DND-41 (cell line): ENCODE measurements at regions not wholly inside any gene's neighbourhood (a gene's known extent, or its start where the extent isn't known, plus 50 kb on each side); places are given as distances from the start of the nearest gene placed in this dataset.

Source experiments
- ATAC-seq: fragments of 200-7000 bp; cut with Tn5 transposase; 3 replicates; pipeline ENCODE4 v1.9.1; 2021; ENCODE audit warnings: low read depth; ENCODE audit not compliant: insufficient read depth
- DNase-seq: peaks from one replicate; pipeline ENCODE4 v3.0.0-alpha.2; 2020
- H2AFZ ChIP-seq: 2 replicates; pipeline ENCODE4 v1.6.0; 2012; ENCODE audit warnings: low read depth, low read length
- H3K27ac ChIP-seq: 2 replicates; pipeline ENCODE4 v1.5.1; 2012; ENCODE audit warnings: low read length, inconsistent platforms
- H3K27me3 ChIP-seq: fragments of 200-600 bp; sonication (generic); 2 replicates; pipeline ENCODE4 v1.6.0; 2012; ENCODE audit warnings: low read length, mild to moderate bottlenecking, inconsistent platforms; ENCODE audit not compliant: insufficient read depth, poor library complexity
- H3K36me3 ChIP-seq: 2 replicates; pipeline ENCODE4 v1.5.1; 2012; ENCODE audit warnings: low read length, inconsistent platforms; ENCODE audit not compliant: insufficient read depth
- H3K4me1 ChIP-seq: 2 replicates; pipeline ENCODE4 v1.5.1; 2012; ENCODE audit warnings: mild to moderate bottlenecking, low read length; ENCODE audit not compliant: insufficient read depth
- H3K4me2 ChIP-seq: 2 replicates; pipeline ENCODE4 v1.6.0; 2012; ENCODE audit warnings: mild to moderate bottlenecking, moderate library complexity, low read length, inconsistent platforms; ENCODE audit not compliant: insufficient read depth
- H3K4me3 ChIP-seq, 2 experiments: fragments of 200-600 bp in 1 of 2; shearing (Covaris generic) in 1 of 2; 2 replicates each; pipeline ENCODE4 v1.5.1; 2012 to 2016; ENCODE audit warnings: inconsistent platforms in 2 of 2, low read length in 2 of 2, mild to moderate bottlenecking in 2 of 2, low read depth in 1 of 2, moderate library complexity in 1 of 2
- H3K79me2 ChIP-seq: 2 replicates; pipeline ENCODE4 v1.6.0; 2012; ENCODE audit warnings: low read length, inconsistent platforms; ENCODE audit not compliant: insufficient read depth
- H3K9ac ChIP-seq: 2 replicates; pipeline ENCODE4 v1.6.0; 2012; ENCODE audit warnings: low read depth, mild to moderate bottlenecking, inconsistent platforms, low read length, moderate library complexity
- H3K9me3 ChIP-seq: 2 replicates; pipeline ENCODE4 v1.5.1; 2012; ENCODE audit warnings: low read length, moderate library complexity, mild to moderate bottlenecking, inconsistent platforms; ENCODE audit not compliant: insufficient read depth, severe bottlenecking
- H4K20me1 ChIP-seq: 2 replicates; pipeline ENCODE4 v1.6.0; 2012; ENCODE audit warnings: low read length; ENCODE audit not compliant: insufficient read depth
- EZH2 ChIP-seq: IDR thresholded peaks from 3 replicates; pipeline ENCODE4 v1.6.1; 2012; ENCODE audit warnings: borderline replicate concordance, low read depth, mild to moderate bottlenecking, moderate library complexity, low read length, inconsistent platforms; ENCODE audit not compliant: severe bottlenecking
- TF ChIP-seq, protein P1 (sequence below): IDR thresholded peaks from 2 replicates; pipeline ENCODE4 v1.5.1; 2012; ENCODE audit warnings: borderline replicate concordance, low read length, moderate library complexity, mild to moderate bottlenecking; ENCODE audit not compliant: poor library complexity, severe bottlenecking; ENCODE audit errors: extremely low read depth

DNA sequence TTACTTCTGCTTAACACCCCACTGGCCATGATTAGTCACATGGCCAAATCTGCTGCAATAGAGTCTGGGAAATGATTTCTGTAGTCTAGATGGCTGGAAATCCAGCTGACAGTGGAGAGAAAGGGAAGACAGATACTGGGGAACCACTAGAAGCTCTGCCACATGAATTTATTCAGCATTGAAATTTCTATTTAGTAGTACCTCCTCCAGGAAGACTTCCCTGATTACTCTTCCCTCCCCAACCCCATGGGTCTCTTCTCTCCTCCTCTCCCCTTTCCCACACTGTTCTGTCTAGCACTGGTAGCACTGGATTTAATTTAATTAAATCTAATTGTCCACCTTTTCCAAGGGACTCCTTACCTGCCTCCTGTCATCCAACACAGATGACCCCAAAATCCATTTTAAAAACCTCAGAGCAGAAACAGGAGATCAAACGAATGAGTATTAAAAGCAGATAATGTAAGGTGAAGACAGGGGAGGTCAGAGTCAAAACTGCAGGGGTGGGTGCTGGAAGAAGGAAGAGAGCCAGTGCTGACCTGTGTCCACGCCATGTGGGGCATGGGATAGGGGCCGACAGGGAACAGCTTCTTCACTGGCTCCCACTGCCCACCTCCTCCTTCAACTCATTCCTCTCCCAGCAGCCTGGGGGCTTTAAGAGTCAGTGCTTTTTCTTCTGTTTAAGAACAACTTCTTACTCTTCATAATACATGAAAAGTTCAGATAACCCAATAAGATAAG lies 169.2 kb upstream of the HS6ST1 start:
- no peaks in the 10 kb centered on the region for H3K9me3 ChIP-seq
- H4K20me1 ChIP-seq, result no peaks in the 10 kb centered on the region
- peaks cover 31% of the 10 kb centered on the region for H3K4me1 ChIP-seq
- no peaks in the 10 kb centered on the region for H3K27me3 ChIP-seq
- no peak for TF ChIP-seq EZH2
- TF ChIP-seq, protein P1, sequence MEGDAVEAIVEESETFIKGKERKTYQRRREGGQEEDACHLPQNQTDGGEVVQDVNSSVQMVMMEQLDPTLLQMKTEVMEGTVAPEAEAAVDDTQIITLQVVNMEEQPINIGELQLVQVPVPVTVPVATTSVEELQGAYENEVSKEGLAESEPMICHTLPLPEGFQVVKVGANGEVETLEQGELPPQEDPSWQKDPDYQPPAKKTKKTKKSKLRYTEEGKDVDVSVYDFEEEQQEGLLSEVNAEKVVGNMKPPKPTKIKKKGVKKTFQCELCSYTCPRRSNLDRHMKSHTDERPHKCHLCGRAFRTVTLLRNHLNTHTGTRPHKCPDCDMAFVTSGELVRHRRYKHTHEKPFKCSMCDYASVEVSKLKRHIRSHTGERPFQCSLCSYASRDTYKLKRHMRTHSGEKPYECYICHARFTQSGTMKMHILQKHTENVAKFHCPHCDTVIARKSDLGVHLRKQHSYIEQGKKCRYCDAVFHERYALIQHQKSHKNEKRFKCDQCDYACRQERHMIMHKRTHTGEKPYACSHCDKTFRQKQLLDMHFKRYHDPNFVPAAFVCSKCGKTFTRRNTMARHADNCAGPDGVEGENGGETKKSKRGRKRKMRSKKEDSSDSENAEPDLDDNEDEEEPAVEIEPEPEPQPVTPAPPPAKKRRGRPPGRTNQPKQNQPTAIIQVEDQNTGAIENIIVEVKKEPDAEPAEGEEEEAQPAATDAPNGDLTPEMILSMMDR, result no peak
- DNase-seq, result no peak
- H3K27ac ChIP-seq, result no peak overlapping the region
- no peaks in the 10 kb centered on the region for H3K79me2 ChIP-seq
- H3K4me3 ChIP-seq, result no peak overlapping the region
- no peaks in the 10 kb centered on the region for H3K36me3 ChIP-seq
- ATAC-seq, result no peak
- no peak overlapping the region for H3K9ac ChIP-seq
- H2AFZ ChIP-seq, result no peak overlapping the region
- H3K4me2 ChIP-seq, result no peak overlapping the region

DNA sequence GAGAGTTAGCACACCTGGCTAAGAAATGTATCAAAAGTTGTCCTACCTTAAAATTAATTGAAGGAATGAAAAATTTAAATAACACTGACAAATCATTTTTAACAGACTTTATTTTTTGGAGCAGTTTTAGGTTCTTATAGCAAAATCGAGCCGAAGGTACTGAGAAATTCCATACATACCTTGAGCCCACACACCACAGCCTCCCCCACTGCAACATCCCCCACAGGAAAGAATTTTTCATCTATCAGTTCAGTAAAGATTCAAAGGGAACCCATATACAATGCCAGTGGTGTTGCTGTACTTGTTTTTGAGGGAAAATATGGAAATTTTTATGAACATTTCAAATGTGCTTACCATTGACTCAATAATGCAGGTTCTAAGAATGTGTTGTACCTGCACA lies 169.8 kb upstream of the HS6ST1 start:
- Histone ChIP-seq H3K27ac (no peak overlapping the region), H3K4me3 (no peak overlapping the region), H4K20me1 (no peaks in the 10 kb centered on the region), H3K36me3 (no peaks in the 10 kb centered on the region), H3K79me2 (no peaks in the 10 kb centered on the region), H3K9me3 (no peaks in the 10 kb centered on the region), H3K9ac (no peak overlapping the region), H2AFZ (no peak overlapping the region), H3K4me2 (no peak overlapping the region), H3K27me3 (no peaks in the 10 kb centered on the region), H3K4me1 (peaks cover 31% of the 10 kb centered on the region)
- ATAC-seq, result no peak
- TF ChIP-seq, protein P1, result no peak
- no peak for TF ChIP-seq EZH2
- no peak for DNase-seq

DNA sequence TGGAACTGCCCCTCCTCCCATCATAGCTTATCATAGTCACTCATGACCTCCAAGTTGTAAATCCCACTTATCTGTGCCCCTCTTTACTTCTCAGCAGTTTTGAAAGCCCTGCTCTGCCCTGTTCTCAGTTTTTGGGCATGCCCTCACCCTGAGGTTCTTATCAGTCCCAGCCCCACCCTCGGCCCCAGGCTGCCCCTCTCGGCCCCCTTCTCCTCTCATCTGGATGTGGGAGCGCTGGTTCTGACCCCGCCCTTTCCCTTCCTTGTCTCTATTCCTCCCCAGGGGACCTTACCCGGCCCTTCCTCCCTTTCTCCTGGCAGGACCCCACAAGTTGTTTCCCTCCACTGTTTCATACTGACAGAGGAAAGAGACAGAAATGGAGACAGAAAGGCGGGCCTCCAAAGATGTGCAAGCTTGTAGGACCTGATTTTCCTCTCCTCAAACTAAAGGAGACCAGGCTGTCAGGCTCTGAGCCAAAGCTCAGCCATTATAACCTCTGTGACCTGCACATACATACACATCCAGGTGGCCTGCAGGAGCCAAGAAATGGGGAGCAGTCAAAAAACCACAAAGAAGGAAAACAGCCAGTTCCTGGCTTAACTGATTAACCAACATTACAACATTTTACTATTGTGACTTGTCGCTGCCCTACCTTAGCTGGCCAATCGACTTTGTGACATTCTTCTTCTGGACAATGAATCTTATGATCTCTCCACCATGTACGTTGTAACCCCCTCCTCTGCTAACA lies 171.0 kb upstream of the HS6ST1 start:
- Histone ChIP-seq H3K9ac (peak overlapping the region; percentile 10; the same call in 1 of the 2 replicates), H3K79me2 (no peaks in the 10 kb centered on the region), H3K4me1 (peaks cover 31% of the 10 kb centered on the region), H4K20me1 (no peaks in the 10 kb centered on the region), H3K27me3 (no peaks in the 10 kb centered on the region), H3K9me3 (no peaks in the 10 kb centered on the region), H3K4me3 (no peak overlapping the region), H3K27ac (peak overlapping the region; percentile 71), H2AFZ (peak overlapping the region; percentile 57; the same call in 1 of the 2 replicates), H3K4me2 (0 out of 2 replicates have a peak overlapping the region, but pooled peaks have one; percentile 1), H3K36me3 (no peaks in the 10 kb centered on the region)
- TF ChIP-seq, protein P1, result no peak
- TF ChIP-seq EZH2, result no peak
- DNase-seq (no peak), ATAC-seq (peak; percentile 45; the same call in 2 of the 3 replicates)
